ENCODE measurements at regions not wholly inside any gene's neighbourhood (a gene's known extent, or its start where the extent isn't known, plus 50 kb on each side); places are given as distances from the start of the nearest gene placed in this dataset.

DNA sequence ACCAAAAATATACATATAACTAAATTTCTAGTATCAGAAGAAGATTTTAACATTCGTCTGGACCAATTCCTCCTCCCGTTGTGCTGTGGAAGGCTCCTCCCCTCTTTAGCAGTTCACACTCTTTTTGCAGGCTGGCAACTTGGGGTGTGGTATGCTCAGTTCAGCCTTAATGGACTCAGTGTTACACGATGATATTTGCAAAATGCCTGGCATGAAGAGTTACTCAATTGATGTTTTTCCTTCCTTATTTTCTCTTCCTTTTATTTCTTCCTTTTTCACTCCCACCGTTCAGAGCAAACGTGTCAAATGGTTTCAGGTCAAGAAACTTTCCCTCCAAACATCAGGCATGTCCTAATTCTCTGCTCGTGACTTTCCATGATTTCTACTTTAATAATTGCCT is 248.3 kb downstream of the PHF14 start:
- no peak for ATAC-seq

DNA sequence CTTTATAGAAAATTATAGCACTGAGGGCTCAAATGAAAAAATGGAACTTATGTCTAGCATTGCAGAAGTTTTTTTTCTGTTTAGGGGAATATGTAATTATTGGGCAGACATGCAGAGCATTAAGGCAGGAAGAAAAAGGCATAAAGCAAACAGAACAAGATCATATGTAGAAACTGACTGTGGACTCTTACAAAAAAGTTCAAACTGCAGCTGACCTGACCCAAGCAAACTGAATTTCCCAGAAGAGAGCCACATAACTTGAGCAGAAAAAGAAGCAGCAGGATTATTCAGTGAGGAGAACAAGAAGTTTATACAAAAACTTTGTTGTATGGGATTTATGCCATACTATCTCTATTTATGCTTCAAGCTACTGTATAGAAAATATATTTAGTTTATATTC is 250.9 kb downstream of the PHF14 start:
- Histone ChIP-seq H3K27ac (no peak overlapping the region), H3K36me3 (no peaks in the 10 kb centered on the region), H3K4me1 (peaks cover 0 to 6% of the 10 kb centered on the region in 2 donors), H3K9me3 (no peaks in the 10 kb centered on the region), H3K27me3 (no peaks in the 10 kb centered on the region), H3K4me3 (no peak overlapping the region)
- in situ Hi-C loops (cut with MboI; ENCODE audit: low sequenced_read_pairs in 4 of 4) = no loop called here
- intact Hi-C loops (cut with DNase I; ENCODE audit: low total_unique reads) = no loop called here
- no peak for ATAC-seq
- no peak for DNase-seq
- TF ChIP-seq, protein P1, sequence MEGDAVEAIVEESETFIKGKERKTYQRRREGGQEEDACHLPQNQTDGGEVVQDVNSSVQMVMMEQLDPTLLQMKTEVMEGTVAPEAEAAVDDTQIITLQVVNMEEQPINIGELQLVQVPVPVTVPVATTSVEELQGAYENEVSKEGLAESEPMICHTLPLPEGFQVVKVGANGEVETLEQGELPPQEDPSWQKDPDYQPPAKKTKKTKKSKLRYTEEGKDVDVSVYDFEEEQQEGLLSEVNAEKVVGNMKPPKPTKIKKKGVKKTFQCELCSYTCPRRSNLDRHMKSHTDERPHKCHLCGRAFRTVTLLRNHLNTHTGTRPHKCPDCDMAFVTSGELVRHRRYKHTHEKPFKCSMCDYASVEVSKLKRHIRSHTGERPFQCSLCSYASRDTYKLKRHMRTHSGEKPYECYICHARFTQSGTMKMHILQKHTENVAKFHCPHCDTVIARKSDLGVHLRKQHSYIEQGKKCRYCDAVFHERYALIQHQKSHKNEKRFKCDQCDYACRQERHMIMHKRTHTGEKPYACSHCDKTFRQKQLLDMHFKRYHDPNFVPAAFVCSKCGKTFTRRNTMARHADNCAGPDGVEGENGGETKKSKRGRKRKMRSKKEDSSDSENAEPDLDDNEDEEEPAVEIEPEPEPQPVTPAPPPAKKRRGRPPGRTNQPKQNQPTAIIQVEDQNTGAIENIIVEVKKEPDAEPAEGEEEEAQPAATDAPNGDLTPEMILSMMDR (IDR thresholded peaks at IDR 0.05 in 4 of 5, conservative IDR thresholded peaks at IDR 0.05 in 1 of 5) = no peak
- TF ChIP-seq POLR2A (IDR thresholded peaks at IDR 0.05) = no peak

More for the DNA sequence above, 248.3 kb downstream of the PHF14 start:
- H3K4me3 ChIP-seq = no peak overlapping the region
- intact Hi-C loops (cut with DNase I; ENCODE audit: low total_unique reads) (no loop called here), in situ Hi-C loops (cut with MboI; ENCODE audit: low sequenced_read_pairs in 4 of 4) (no loop called here)
- no peak for DNase-seq
- TF ChIP-seq, protein P1 (IDR thresholded peaks at IDR 0.05 in 4 of 5, conservative IDR thresholded peaks at IDR 0.05 in 1 of 5) = no peak
- TF ChIP-seq POLR2A (IDR thresholded peaks at IDR 0.05) = no peak
- H3K4me1 ChIP-seq = no peaks in the 10 kb centered on the region
- no peak overlapping the region for H3K27ac ChIP-seq
- no peaks in the 10 kb centered on the region for H3K36me3 ChIP-seq
- H3K27me3 ChIP-seq = no peaks in the 10 kb centered on the region
- H3K9me3 ChIP-seq = no peaks in the 10 kb centered on the region

DNA sequence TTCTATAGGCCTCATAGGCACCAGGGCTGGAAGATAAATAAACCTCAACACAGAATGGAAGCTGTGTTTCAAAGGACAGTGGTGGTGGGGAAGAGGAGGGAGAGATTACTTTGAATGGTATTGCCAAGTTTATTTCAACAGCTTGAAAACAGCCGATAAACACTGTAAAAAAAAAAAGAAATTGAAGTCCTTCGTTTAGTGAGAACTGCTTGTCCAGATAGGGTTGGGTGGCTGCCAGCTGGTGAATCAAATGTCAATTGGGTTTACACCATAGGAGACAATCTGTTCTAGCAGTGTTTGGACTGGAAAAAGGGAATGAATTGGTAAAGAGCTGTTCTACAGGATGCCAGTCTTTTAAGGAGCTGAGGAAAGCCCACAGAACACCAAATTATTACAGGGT is 254.8 kb downstream of the PHF14 start:
- Histone ChIP-seq H3K4me3 (no peak overlapping the region), H3K36me3 (no peaks in the 10 kb centered on the region), H3K27ac (peak overlapping the region in 1 of 4 donors; percentile 13), H3K27me3 (no peaks in the 10 kb centered on the region), H3K9me3 (no peaks in the 10 kb centered on the region), H3K4me1 (peaks cover 0 to 14% of the 10 kb centered on the region in 2 donors)
- DNase-seq (peak; percentile 66 to 75), ATAC-seq (peak; percentile 75 to 80)
- in situ Hi-C loops (cut with MboI; ENCODE audit: low sequenced_read_pairs in 4 of 4) (no loop called here), intact Hi-C loops (cut with DNase I; ENCODE audit: low total_unique reads) (no loop called here)
- TF ChIP-seq, protein P1 (IDR thresholded peaks at IDR 0.05 in 4 of 5, conservative IDR thresholded peaks at IDR 0.05 in 1 of 5) = no peak
- TF ChIP-seq POLR2A (IDR thresholded peaks at IDR 0.05) = no peak

DNA sequence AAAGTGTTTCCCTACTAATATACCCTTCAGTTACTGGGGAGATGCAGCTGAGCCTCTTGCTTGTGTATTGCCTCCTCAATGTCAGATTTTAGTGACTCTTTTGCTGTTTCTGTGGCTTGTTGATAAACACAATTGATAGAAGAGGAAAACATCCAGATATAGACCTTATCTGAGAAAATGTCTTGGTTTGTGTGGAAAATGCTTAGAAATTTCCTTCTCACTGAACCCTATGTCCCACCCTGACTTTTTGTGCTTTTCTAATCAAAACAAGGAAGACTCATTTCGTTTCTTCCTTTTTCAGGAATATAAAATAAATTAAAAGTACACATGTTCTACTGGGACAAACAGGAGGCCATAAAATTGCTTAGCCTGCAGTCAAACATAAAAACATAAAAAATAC is 257.5 kb downstream of the PHF14 start:
- TF ChIP-seq, protein P1 (IDR thresholded peaks at IDR 0.05 in 4 of 5, conservative IDR thresholded peaks at IDR 0.05 in 1 of 5) = no peak
- TF ChIP-seq POLR2A (IDR thresholded peaks at IDR 0.05) = no peak
- Histone ChIP-seq H3K27me3 (no peaks in the 10 kb centered on the region), H3K27ac (no peak overlapping the region), H3K4me1 (peaks cover 0 to 14% of the 10 kb centered on the region in 2 donors), H3K9me3 (no peaks in the 10 kb centered on the region), H3K36me3 (no peaks in the 10 kb centered on the region), H3K4me3 (no peak overlapping the region)
- ATAC-seq = no peak
- DNase-seq = no peak
- intact Hi-C loops (cut with DNase I; ENCODE audit: low total_unique reads) = no loop called here
- in situ Hi-C loops (cut with MboI; ENCODE audit: low sequenced_read_pairs in 4 of 4) = no loop called here

DNA sequence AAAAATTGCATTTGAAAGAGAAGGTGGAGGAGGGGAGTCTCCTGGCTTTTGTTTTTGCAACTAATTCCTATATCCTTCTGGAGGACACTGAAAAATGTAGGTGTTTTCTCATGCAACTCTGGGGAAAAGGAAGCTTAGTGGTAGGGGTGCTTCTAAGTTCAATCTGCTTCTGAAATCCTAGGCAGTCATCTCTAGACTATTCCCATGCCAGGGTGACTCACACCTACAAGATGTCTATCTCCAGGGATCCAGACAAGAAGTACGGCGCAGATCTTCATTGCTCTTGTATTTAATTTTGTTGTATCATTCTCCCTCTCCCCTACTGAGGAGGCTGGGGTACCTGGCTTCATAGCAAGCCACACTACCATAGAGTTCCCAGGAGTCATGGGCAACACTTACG is 258.8 kb downstream of the PHF14 start:
- Histone ChIP-seq H3K27ac (no peak overlapping the region), H3K27me3 (no peaks in the 10 kb centered on the region), H3K9me3 (no peaks in the 10 kb centered on the region), H3K4me3 (no peak overlapping the region), H3K4me1 (peaks cover 0 to 14% of the 10 kb centered on the region in 2 donors), H3K36me3 (no peaks in the 10 kb centered on the region)
- in situ Hi-C loops (cut with MboI; ENCODE audit: low sequenced_read_pairs in 4 of 4) (no loop called here), intact Hi-C loops (cut with DNase I; ENCODE audit: low total_unique reads) (no loop called here)
- TF ChIP-seq, protein P1 (IDR thresholded peaks at IDR 0.05 in 4 of 5, conservative IDR thresholded peaks at IDR 0.05 in 1 of 5) = no peak
- no peak for DNase-seq
- ATAC-seq = no peak
